ENCODE measurements at regions not wholly inside any gene's neighbourhood (a gene's known extent, or its start where the extent isn't known, plus 50 kb on each side); places are given as distances from the start of the nearest gene placed in this dataset.

GRCh38 chr2:167686691-167687090 lies 560.7 kb downstream of the STK39 start (continued):
- TF ChIP-seq POU5F1 (IDR thresholded peaks at IDR 0.05; ENCODE audit: low read depth, low read length) (no peak), GTF2F1 (IDR thresholded peaks at IDR 0.05; ENCODE audit: borderline replicate concordance, low read depth, low read length) (no peak), POLR2A (IDR thresholded peaks at IDR 0.05; ENCODE audit: control extremely low read depth in 1 of 2, low read depth in 2 of 2, low read length in 2 of 2) (no peak)
